Type B pancreatic cell (in vitro differentiated cells): ENCODE measurements at regions not wholly inside any gene's neighbourhood (a gene's known extent, or its start where the extent isn't known, plus 50 kb on each side); places are given as distances from the start of the nearest gene placed in this dataset.

Experiments
- DNase-seq: peaks from one replicate; pipeline ENCODE4 v3.0.0; 2021; ENCODE audit warnings: mixed read lengths; ENCODE audit not compliant: unreplicated experiment; ENCODE audit errors: extremely low spot score
- H3K27ac Mint-ChIP-seq: 2 replicates; pipeline ENCODE4 v1.8.0; 2021; ENCODE audit warnings: mild to moderate bottlenecking, mixed read lengths
- H3K27me3 Mint-ChIP-seq: 2 replicates; pipeline ENCODE4 v1.8.0; 2021; ENCODE audit warnings: mixed read lengths
- H3K36me3 Mint-ChIP-seq: 2 replicates; pipeline ENCODE4 v1.8.0; 2021; ENCODE audit warnings: mixed read lengths
- H3K4me1 Mint-ChIP-seq: one replicate; pipeline ENCODE4 v1.8.0; 2021; ENCODE audit warnings: mixed read lengths; ENCODE audit not compliant: unreplicated experiment
- H3K4me3 Mint-ChIP-seq: 2 replicates; pipeline ENCODE4 v1.8.0; 2021; ENCODE audit warnings: mild to moderate bottlenecking, mixed read lengths
- H3K9me3 Mint-ChIP-seq: 2 replicates; pipeline ENCODE4 v1.8.0; 2021; ENCODE audit warnings: mixed read lengths
- CTCF ChIP-seq: fragments of 200-600 bp; sonication (generic); conservative IDR thresholded peaks from 2 replicates; pipeline ENCODE4 v1.5.0; 2021; ENCODE audit warnings: antibody characterized with exemption, mild to moderate bottlenecking

GRCh38 chr6:39995633-39996032 lies 61.4 kb upstream of the MOCS1 start:
- peaks cover 51% of the 10 kb centered on the region for H3K9me3 Mint-ChIP-seq
- no peaks in the 10 kb centered on the region for H3K27me3 Mint-ChIP-seq
- no peaks in the 10 kb centered on the region for H3K4me1 Mint-ChIP-seq
- H3K4me3 Mint-ChIP-seq = no peak overlapping the region
- DNase-seq = no peak
- no peak for TF ChIP-seq CTCF
- peaks cover 9% of the 10 kb centered on the region for H3K36me3 Mint-ChIP-seq
- no peak overlapping the region for H3K27ac Mint-ChIP-seq

- H3K4me3 Mint-ChIP-seq = peak overlapping the region; percentile 9
- no peaks in the 10 kb centered on the region for H3K27me3 Mint-ChIP-seq
- no peak for DNase-seq
- H3K9me3 Mint-ChIP-seq = peaks cover 30% of the 10 kb centered on the region
- peak overlapping the region; percentile 85 for H3K27ac Mint-ChIP-seq
- peaks cover 6% of the 10 kb centered on the region for H3K36me3 Mint-ChIP-seq
- H3K4me1 Mint-ChIP-seq = no peaks in the 10 kb centered on the region
- TF ChIP-seq CTCF = no peak
Observed at GRCh38 chr6:39992861-39993622, 58.8 kb upstream of the MOCS1 start.
